HEK293 (cell line): ENCODE measurements at regions not wholly inside any gene's neighbourhood (a gene's known extent, or its start where the extent isn't known, plus 50 kb on each side); places are given as distances from the start of the nearest gene placed in this dataset.

Experiments used
- CTCF ChIA-PET: fragments of 350-600 bp; formaldehyde crosslinking; extraction: SDS; loops from one replicate; lab custom pipeline; 2021; ENCODE audit warnings: antibody characterized with exemption; lab: Yijun Ruan, JAX
- POLR2A ChIA-PET: fragments of 300-600 bp; formaldehyde crosslinking; extraction: SDS; loops from one replicate; lab custom pipeline; 2020; ENCODE audit warnings: antibody characterized with exemption, inconsistent platforms; lab: Yijun Ruan, JAX
- H3K27ac ChIP-seq: fragments of 200-500 bp; sonication (Bioruptor generic); 2 replicates; pipeline ENCODE4 v1.5.1; 2014; ENCODE audit warnings: low read depth, low read length, control low read depth, inconsistent platforms; ENCODE audit errors: extremely low read depth
- H3K36me3 ChIP-seq, 2 experiments: fragments of 200-500 bp in 1 of 2; sonication (Bioruptor generic) in 1 of 2; 1 replicate in 1 of 2; 2 replicates in 1 of 2; pipeline ENCODE4 v1.5.1; 2014 to 2017; ENCODE audit warnings: inconsistent platforms in 2 of 2, low read length in 2 of 2; ENCODE audit not compliant: control insufficient read depth in 2 of 2, insufficient read depth in 1 of 2
- H3K4me1 ChIP-seq: fragments of 200-500 bp; sonication (Bioruptor generic); 2 replicates; pipeline ENCODE4 v1.5.1; 2014; ENCODE audit warnings: mild to moderate bottlenecking, low read length, inconsistent platforms; ENCODE audit not compliant: control insufficient read depth, insufficient read depth
- H3K4me3 ChIP-seq: 2 replicates; pipeline ENCODE4 v1.5.1; 2011; ENCODE audit warnings: low read depth, mild to moderate bottlenecking, control low read depth, low read length, moderate library complexity
- H3K9me3 ChIP-seq: fragments of 200-500 bp; sonication (Bioruptor generic); 2 replicates; pipeline ENCODE4 v1.5.1; 2014; ENCODE audit warnings: low read depth, low read length, inconsistent platforms; ENCODE audit not compliant: control insufficient read depth, insufficient read depth
- HOXC10 ChIP-seq: sonication (generic); formaldehyde crosslinking; IDR thresholded peaks from 2 replicates; pipeline ENCODE4 v1.8.1; 2023; ENCODE audit warnings: mild to moderate bottlenecking, missing genetic modification reagents
- KLF8 ChIP-seq: fragments of 450-650 bp; formaldehyde crosslinking; IDR thresholded peaks from 2 replicates; pipeline ENCODE4 v1.5.1; 2016; ENCODE audit warnings: missing biosample characterization, missing genetic modification characterization
- MEIS1 ChIP-seq: sonication (generic); formaldehyde crosslinking; IDR thresholded peaks from 2 replicates; pipeline ENCODE4 v1.8.1; 2022; ENCODE audit warnings: missing genetic modification reagents, mild to moderate bottlenecking, borderline replicate concordance
- OVOL3 ChIP-seq: fragments of 450-650 bp; formaldehyde crosslinking; IDR thresholded peaks from 2 replicates; pipeline ENCODE4 v1.5.1; 2016; ENCODE audit warnings: missing biosample characterization, missing genetic modification characterization
- SP3 ChIP-seq: fragments of 450-650 bp; formaldehyde crosslinking; IDR thresholded peaks from 2 replicates; pipeline ENCODE4 v1.5.1; 2016; ENCODE audit warnings: missing biosample characterization, missing genetic modification characterization
- TRIM28 ChIP-seq: IDR thresholded peaks from 2 replicates; pipeline ENCODE4 v1.6.1; 2011; ENCODE audit warnings: low read length, control low read depth, borderline replicate concordance
- ZIC2 ChIP-seq: fragments of 450-650 bp; formaldehyde crosslinking; IDR thresholded peaks from 2 replicates; pipeline ENCODE4 v1.5.1; 2016; ENCODE audit warnings: missing biosample characterization, missing genetic modification characterization
- ZNF114 ChIP-seq: fragments of 450-650 bp; formaldehyde crosslinking; IDR thresholded peaks from 2 replicates; pipeline ENCODE4 v1.5.0; 2017; ENCODE audit warnings: missing biosample characterization, missing genetic modification characterization
- ZNF155 ChIP-seq: fragments of 450-650 bp; formaldehyde crosslinking; IDR thresholded peaks from 2 replicates; pipeline ENCODE4 v1.5.1; 2016; ENCODE audit warnings: missing biosample characterization, missing genetic modification characterization
- ZNF239 ChIP-seq: fragments of 450-650 bp; formaldehyde crosslinking; IDR thresholded peaks from 2 replicates; pipeline ENCODE4 v1.5.1; 2016; ENCODE audit warnings: missing biosample characterization, missing genetic modification characterization
- ZNF302 ChIP-seq: fragments of 450-650 bp; formaldehyde crosslinking; IDR thresholded peaks from 2 replicates; pipeline ENCODE4 v1.5.1; 2016; ENCODE audit warnings: missing biosample characterization, missing genetic modification characterization, low read depth
- ZNF416 ChIP-seq: fragments of 450-650 bp; formaldehyde crosslinking; IDR thresholded peaks from 2 replicates; pipeline ENCODE4 v1.5.1; 2016; ENCODE audit warnings: missing biosample characterization, missing genetic modification characterization
- ZNF548 ChIP-seq: fragments of 450-650 bp; formaldehyde crosslinking; IDR thresholded peaks from 2 replicates; pipeline ENCODE4 v1.5.1; 2016; ENCODE audit warnings: missing biosample characterization, missing genetic modification characterization
- ZNF560 ChIP-seq: fragments of 450-650 bp; formaldehyde crosslinking; IDR thresholded peaks from 2 replicates; pipeline ENCODE4 v1.5.1; 2017; ENCODE audit warnings: missing biosample characterization, missing genetic modification characterization, borderline replicate concordance
- ZNF600 ChIP-seq: fragments of 450-650 bp; formaldehyde crosslinking; IDR thresholded peaks from 2 replicates; pipeline ENCODE4 v1.5.1; 2016; ENCODE audit warnings: missing biosample characterization, missing genetic modification characterization
- ZNF654 ChIP-seq: fragments of 450-650 bp; formaldehyde crosslinking; IDR thresholded peaks from 2 replicates; pipeline ENCODE4 v1.5.1; 2016; ENCODE audit warnings: low read depth, missing biosample characterization, missing genetic modification characterization
- ZNF664 ChIP-seq: fragments of 450-650 bp; formaldehyde crosslinking; IDR thresholded peaks from 2 replicates; pipeline ENCODE4 v1.5.1; 2016; ENCODE audit warnings: missing biosample characterization, missing genetic modification characterization
- ZNF776 ChIP-seq: fragments of 450-650 bp; formaldehyde crosslinking; IDR thresholded peaks from 2 replicates; pipeline ENCODE4 v1.5.0; 2017; ENCODE audit warnings: missing biosample characterization, missing genetic modification characterization, borderline replicate concordance
- TF ChIP-seq, protein P1 (sequence below): fragments of 450-650 bp; formaldehyde crosslinking; IDR thresholded peaks from 2 replicates; pipeline ENCODE4 v1.5.1; 2016; ENCODE audit warnings: missing biosample characterization, missing genetic modification characterization
- TF ChIP-seq, protein P2 (sequence below): fragments of 450-650 bp; formaldehyde crosslinking; IDR thresholded peaks from 2 replicates; pipeline ENCODE4 v1.5.1; 2016; ENCODE audit warnings: missing biosample characterization, missing genetic modification characterization, borderline replicate concordance
- TF ChIP-seq, protein P3 (sequence below): fragments of 450-650 bp; formaldehyde crosslinking; IDR thresholded peaks from 2 replicates; pipeline ENCODE4 v1.5.1; 2016; ENCODE audit warnings: missing biosample characterization, missing genetic modification characterization
- TF ChIP-seq, protein P4 (sequence below): fragments of 450-650 bp; formaldehyde crosslinking; IDR thresholded peaks from 2 replicates; pipeline ENCODE4 v1.5.1; 2017; ENCODE audit warnings: missing biosample characterization, missing genetic modification characterization
- TF ChIP-seq, protein P5 (sequence below): fragments of 450-650 bp; formaldehyde crosslinking; IDR thresholded peaks from 2 replicates; pipeline ENCODE4 v1.5.1; 2016; ENCODE audit warnings: missing biosample characterization, missing genetic modification characterization

DNA sequence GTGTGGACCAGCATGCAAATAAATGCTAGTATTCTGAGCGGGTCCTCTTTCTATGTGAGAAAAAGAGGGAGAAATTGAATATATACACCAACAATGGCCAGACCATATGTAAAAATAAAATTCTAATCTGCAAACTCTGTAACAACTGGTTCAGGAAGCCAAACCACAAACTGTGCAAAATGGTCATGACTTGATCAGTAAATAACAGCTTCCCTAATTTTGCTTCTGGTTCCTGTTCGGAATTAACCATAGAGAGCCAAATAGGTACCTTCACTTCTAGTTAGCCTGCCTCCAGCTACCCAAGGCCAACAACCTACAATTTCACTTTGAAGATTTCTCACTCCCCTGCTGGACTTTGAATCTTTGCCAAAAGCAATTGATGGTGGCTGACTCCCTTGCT lies 1313.2 kb downstream of the ADGRL3 start:
- Histone ChIP-seq H3K27ac (no peak overlapping the region), H3K36me3 (no peaks in the 10 kb centered on the region), H3K4me1 (no peaks in the 10 kb centered on the region), H3K9me3 (no peaks in the 10 kb centered on the region), H3K4me3 (no peak overlapping the region)
- ChIA-PET POLR2A (no interaction called here), CTCF (interaction anchor here (0.6 kb wide), 1 partner anchor 24 kb away, joined by 3 read pairs; no protein-coding TSS in a partner anchor)
- TF ChIP-seq ZNF416 (tag by site-specific recombination): no peak
- TF ChIP-seq, protein P1, sequence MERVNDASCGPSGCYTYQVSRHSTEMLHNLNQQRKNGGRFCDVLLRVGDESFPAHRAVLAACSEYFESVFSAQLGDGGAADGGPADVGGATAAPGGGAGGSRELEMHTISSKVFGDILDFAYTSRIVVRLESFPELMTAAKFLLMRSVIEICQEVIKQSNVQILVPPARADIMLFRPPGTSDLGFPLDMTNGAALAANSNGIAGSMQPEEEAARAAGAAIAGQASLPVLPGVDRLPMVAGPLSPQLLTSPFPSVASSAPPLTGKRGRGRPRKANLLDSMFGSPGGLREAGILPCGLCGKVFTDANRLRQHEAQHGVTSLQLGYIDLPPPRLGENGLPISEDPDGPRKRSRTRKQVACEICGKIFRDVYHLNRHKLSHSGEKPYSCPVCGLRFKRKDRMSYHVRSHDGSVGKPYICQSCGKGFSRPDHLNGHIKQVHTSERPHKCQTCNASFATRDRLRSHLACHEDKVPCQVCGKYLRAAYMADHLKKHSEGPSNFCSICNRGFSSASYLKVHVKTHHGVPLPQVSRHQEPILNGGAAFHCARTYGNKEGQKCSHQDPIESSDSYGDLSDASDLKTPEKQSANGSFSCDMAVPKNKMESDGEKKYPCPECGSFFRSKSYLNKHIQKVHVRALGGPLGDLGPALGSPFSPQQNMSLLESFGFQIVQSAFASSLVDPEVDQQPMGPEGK (tag by site-specific recombination): no peak
- TF ChIP-seq SP3: no peak
- no peak for TF ChIP-seq ZNF548 (tag by site-specific recombination)
- TF ChIP-seq, protein P2, sequence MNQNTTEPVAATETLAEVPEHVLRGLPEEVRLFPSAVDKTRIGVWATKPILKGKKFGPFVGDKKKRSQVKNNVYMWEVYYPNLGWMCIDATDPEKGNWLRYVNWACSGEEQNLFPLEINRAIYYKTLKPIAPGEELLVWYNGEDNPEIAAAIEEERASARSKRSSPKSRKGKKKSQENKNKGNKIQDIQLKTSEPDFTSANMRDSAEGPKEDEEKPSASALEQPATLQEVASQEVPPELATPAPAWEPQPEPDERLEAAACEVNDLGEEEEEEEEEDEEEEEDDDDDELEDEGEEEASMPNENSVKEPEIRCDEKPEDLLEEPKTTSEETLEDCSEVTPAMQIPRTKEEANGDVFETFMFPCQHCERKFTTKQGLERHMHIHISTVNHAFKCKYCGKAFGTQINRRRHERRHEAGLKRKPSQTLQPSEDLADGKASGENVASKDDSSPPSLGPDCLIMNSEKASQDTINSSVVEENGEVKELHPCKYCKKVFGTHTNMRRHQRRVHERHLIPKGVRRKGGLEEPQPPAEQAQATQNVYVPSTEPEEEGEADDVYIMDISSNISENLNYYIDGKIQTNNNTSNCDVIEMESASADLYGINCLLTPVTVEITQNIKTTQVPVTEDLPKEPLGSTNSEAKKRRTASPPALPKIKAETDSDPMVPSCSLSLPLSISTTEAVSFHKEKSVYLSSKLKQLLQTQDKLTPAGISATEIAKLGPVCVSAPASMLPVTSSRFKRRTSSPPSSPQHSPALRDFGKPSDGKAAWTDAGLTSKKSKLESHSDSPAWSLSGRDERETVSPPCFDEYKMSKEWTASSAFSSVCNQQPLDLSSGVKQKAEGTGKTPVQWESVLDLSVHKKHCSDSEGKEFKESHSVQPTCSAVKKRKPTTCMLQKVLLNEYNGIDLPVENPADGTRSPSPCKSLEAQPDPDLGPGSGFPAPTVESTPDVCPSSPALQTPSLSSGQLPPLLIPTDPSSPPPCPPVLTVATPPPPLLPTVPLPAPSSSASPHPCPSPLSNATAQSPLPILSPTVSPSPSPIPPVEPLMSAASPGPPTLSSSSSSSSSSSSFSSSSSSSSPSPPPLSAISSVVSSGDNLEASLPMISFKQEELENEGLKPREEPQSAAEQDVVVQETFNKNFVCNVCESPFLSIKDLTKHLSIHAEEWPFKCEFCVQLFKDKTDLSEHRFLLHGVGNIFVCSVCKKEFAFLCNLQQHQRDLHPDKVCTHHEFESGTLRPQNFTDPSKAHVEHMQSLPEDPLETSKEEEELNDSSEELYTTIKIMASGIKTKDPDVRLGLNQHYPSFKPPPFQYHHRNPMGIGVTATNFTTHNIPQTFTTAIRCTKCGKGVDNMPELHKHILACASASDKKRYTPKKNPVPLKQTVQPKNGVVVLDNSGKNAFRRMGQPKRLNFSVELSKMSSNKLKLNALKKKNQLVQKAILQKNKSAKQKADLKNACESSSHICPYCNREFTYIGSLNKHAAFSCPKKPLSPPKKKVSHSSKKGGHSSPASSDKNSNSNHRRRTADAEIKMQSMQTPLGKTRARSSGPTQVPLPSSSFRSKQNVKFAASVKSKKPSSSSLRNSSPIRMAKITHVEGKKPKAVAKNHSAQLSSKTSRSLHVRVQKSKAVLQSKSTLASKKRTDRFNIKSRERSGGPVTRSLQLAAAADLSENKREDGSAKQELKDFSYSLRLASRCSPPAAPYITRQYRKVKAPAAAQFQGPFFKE (tag by site-specific recombination): no peak
- TF ChIP-seq TRIM28: no peak
- no peak for TF ChIP-seq ZNF155
- TF ChIP-seq OVOL3 (tag by site-specific recombination): no peak
- no peak for TF ChIP-seq ZNF600
- no peak for TF ChIP-seq ZNF302 (tag by site-specific recombination)
- no peak for TF ChIP-seq ZNF776 (tag by site-specific recombination)
- TF ChIP-seq ZIC2 (tag by site-specific recombination): no peak
- TF ChIP-seq, protein P3, sequence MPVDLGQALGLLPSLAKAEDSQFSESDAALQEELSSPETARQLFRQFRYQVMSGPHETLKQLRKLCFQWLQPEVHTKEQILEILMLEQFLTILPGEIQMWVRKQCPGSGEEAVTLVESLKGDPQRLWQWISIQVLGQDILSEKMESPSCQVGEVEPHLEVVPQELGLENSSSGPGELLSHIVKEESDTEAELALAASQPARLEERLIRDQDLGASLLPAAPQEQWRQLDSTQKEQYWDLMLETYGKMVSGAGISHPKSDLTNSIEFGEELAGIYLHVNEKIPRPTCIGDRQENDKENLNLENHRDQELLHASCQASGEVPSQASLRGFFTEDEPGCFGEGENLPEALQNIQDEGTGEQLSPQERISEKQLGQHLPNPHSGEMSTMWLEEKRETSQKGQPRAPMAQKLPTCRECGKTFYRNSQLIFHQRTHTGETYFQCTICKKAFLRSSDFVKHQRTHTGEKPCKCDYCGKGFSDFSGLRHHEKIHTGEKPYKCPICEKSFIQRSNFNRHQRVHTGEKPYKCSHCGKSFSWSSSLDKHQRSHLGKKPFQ (tag by site-specific recombination): no peak
- TF ChIP-seq ZNF654: no peak
- TF ChIP-seq ZNF114 (tag by site-specific recombination): no peak

DNA sequence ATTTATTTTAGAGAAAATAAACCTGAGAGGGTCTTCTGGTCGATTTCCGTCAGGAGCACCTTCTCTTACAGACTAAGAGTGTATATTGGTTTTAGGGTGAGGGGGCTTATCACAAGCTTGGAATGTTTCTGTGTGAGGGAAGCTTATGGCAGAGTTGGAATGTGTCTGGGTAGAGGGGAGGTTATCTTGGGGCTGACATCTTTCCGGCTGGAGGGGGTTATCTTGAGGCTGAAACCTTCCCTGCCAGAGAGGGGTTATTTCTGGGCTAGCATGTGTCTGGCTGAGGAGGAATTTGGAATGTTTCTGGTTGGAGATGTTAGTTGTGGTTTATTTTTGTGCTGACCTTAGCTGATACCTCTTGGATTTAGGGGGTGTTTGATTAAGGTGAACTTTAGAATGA lies 1312.1 kb downstream of the ADGRL3 start:
- Histone ChIP-seq H3K27ac (no peak overlapping the region), H3K4me1 (no peaks in the 10 kb centered on the region), H3K4me3 (no peak overlapping the region), H3K9me3 (no peaks in the 10 kb centered on the region), H3K36me3 (no peaks in the 10 kb centered on the region)
- ChIA-PET CTCF (no interaction called here), POLR2A (no interaction called here)
- TF ChIP-seq ZNF664 (tag by site-specific recombination) (no peak), ZNF560 (tag by site-specific recombination) (no peak), KLF8 (tag by site-specific recombination) (no peak), MEIS1 (CRISPR knock-in tag) (no peak), HOXC10 (CRISPR knock-in tag) (no peak), ZNF239 (no peak)
- TF ChIP-seq, protein P4, sequence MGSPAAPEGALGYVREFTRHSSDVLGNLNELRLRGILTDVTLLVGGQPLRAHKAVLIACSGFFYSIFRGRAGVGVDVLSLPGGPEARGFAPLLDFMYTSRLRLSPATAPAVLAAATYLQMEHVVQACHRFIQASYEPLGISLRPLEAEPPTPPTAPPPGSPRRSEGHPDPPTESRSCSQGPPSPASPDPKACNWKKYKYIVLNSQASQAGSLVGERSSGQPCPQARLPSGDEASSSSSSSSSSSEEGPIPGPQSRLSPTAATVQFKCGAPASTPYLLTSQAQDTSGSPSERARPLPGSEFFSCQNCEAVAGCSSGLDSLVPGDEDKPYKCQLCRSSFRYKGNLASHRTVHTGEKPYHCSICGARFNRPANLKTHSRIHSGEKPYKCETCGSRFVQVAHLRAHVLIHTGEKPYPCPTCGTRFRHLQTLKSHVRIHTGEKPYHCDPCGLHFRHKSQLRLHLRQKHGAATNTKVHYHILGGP: no peak
- TF ChIP-seq, protein P5, sequence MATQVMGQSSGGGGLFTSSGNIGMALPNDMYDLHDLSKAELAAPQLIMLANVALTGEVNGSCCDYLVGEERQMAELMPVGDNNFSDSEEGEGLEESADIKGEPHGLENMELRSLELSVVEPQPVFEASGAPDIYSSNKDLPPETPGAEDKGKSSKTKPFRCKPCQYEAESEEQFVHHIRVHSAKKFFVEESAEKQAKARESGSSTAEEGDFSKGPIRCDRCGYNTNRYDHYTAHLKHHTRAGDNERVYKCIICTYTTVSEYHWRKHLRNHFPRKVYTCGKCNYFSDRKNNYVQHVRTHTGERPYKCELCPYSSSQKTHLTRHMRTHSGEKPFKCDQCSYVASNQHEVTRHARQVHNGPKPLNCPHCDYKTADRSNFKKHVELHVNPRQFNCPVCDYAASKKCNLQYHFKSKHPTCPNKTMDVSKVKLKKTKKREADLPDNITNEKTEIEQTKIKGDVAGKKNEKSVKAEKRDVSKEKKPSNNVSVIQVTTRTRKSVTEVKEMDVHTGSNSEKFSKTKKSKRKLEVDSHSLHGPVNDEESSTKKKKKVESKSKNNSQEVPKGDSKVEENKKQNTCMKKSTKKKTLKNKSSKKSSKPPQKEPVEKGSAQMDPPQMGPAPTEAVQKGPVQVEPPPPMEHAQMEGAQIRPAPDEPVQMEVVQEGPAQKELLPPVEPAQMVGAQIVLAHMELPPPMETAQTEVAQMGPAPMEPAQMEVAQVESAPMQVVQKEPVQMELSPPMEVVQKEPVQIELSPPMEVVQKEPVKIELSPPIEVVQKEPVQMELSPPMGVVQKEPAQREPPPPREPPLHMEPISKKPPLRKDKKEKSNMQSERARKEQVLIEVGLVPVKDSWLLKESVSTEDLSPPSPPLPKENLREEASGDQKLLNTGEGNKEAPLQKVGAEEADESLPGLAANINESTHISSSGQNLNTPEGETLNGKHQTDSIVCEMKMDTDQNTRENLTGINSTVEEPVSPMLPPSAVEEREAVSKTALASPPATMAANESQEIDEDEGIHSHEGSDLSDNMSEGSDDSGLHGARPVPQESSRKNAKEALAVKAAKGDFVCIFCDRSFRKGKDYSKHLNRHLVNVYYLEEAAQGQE (tag by site-specific recombination): no peak
